Neuronal stem cell (in vitro differentiated cells): ENCODE measurements at regions not wholly inside any gene's neighbourhood (a gene's known extent, or its start where the extent isn't known, plus 50 kb on each side); places are given as distances from the start of the nearest gene placed in this dataset.

Source experiments
- DNase-seq: peaks from one replicate; pipeline ENCODE4 v3.0.0-alpha.2; 2013; ENCODE audit warnings: low spot score
- H2AFZ ChIP-seq: one replicate; pipeline ENCODE4 v1.6.1; 2013; ENCODE audit warnings: mild to moderate bottlenecking, low read length, inconsistent platforms
- H2AK5ac ChIP-seq: 2 replicates; pipeline ENCODE4 v1.6.1; 2013; ENCODE audit warnings: low read depth, mild to moderate bottlenecking, inconsistent platforms, low read length, moderate library complexity, mixed read lengths
- H2BK120ac ChIP-seq: 2 replicates; pipeline ENCODE4 v1.6.1; 2013; ENCODE audit warnings: low read depth, mild to moderate bottlenecking, inconsistent platforms, low read length, moderate library complexity, mixed read lengths
- H2BK12ac ChIP-seq: one replicate; pipeline ENCODE4 v1.6.1; 2013; ENCODE audit warnings: low read length, inconsistent platforms
- H2BK15ac ChIP-seq: 2 replicates; pipeline ENCODE4 v1.6.1; 2013; ENCODE audit warnings: mild to moderate bottlenecking, low read length, inconsistent platforms, mixed read lengths
- H2BK5ac ChIP-seq: one replicate; pipeline ENCODE4 v1.6.1; 2013; ENCODE audit warnings: inconsistent platforms, mild to moderate bottlenecking, low read length, moderate library complexity
- H3K14ac ChIP-seq: one replicate; pipeline ENCODE4 v1.6.1; 2013; ENCODE audit warnings: low read length, inconsistent platforms
- H3K18ac ChIP-seq: 2 replicates; pipeline ENCODE4 v1.6.1; 2013; ENCODE audit warnings: low read length, inconsistent platforms
- H3K23ac ChIP-seq: 2 replicates; pipeline ENCODE4 v1.6.1; 2013; ENCODE audit warnings: low read depth, mild to moderate bottlenecking, mixed read lengths, low read length, inconsistent platforms; ENCODE audit not compliant: poor library complexity
- H3K27ac ChIP-seq: replicated peaks from 3 replicates; pipeline ENCODE4 v1.5.1; 2013; ENCODE audit warnings: low read length, inconsistent platforms
- H3K27me3 ChIP-seq, 3 experiments: 2 replicates each; pipeline ENCODE4 v1.6.1; 2013; ENCODE audit warnings: low read length in 3 of 3, mild to moderate bottlenecking in 2 of 3, inconsistent platforms in 1 of 3, low read depth in 1 of 3, mixed read lengths in 1 of 3, moderate library complexity in 1 of 3; ENCODE audit not compliant: control insufficient read depth in 3 of 3, insufficient read depth in 3 of 3
- H3K36me3 ChIP-seq, 2 donors: replicated peaks in 1 of 2; 2 replicates each; pipeline ENCODE4 v1.6.1; 2013; ENCODE audit warnings: low read length in 2 of 2; ENCODE audit not compliant: control insufficient read depth in 2 of 2, insufficient read depth in 2 of 2
- H3K4ac ChIP-seq: 2 replicates; pipeline ENCODE4 v1.6.1; 2013; ENCODE audit warnings: inconsistent platforms, mild to moderate bottlenecking, low read length, moderate library complexity
- H3K4me1 ChIP-seq, 2 donors: 1 replicate in 1 of 2; 2 replicates in 1 of 2; pipeline ENCODE4 v1.6.1; 2013; ENCODE audit warnings: low read length in 2 of 2, low read depth in 1 of 2; ENCODE audit not compliant: control insufficient read depth in 2 of 2, insufficient read depth in 1 of 2
- H3K4me2 ChIP-seq: one replicate; pipeline ENCODE4 v1.6.1; 2013; ENCODE audit warnings: mild to moderate bottlenecking, low read length, inconsistent platforms; ENCODE audit not compliant: insufficient read depth, poor library complexity, severe bottlenecking
- H3K4me3 ChIP-seq, 2 donors: 2 replicates each; pipeline ENCODE4 v1.5.1; 2013; ENCODE audit warnings: low read length in 2 of 2, mild to moderate bottlenecking in 2 of 2, inconsistent platforms in 1 of 2, moderate library complexity in 1 of 2
- H3K79me1 ChIP-seq: one replicate; pipeline ENCODE4 v1.6.1; 2013; ENCODE audit warnings: low read depth, mild to moderate bottlenecking, inconsistent platforms, low read length, moderate library complexity
- H3K9ac ChIP-seq: one replicate; pipeline ENCODE4 v1.6.1; 2013; ENCODE audit warnings: mild to moderate bottlenecking, low read depth, low read length, inconsistent platforms; ENCODE audit not compliant: poor library complexity
- H3K9me3 ChIP-seq, 2 donors: replicated peaks in 1 of 2; 2 replicates each; pipeline versions ENCODE3 to v1.6.1; 2013; ENCODE audit warnings: low read length in 2 of 2, mild to moderate bottlenecking in 2 of 2, inconsistent platforms in 1 of 2, low read depth in 1 of 2, mixed read lengths in 1 of 2, moderate library complexity in 1 of 2; ENCODE audit not compliant: control insufficient read depth in 2 of 2, insufficient read depth in 1 of 2
- H4K8ac ChIP-seq: one replicate; pipeline ENCODE4 v1.6.1; 2013; ENCODE audit warnings: low read depth, mild to moderate bottlenecking, inconsistent platforms, low read length, moderate library complexity
- H4K91ac ChIP-seq: one replicate; pipeline ENCODE4 v1.6.1; 2013; ENCODE audit warnings: low read length, low read depth, mild to moderate bottlenecking, inconsistent platforms; ENCODE audit not compliant: poor library complexity
- WGBS, 2 donors: extraction: QIAGEN DNeasy Blood & Tissue Kit; methylation state at CpG; one replicate each; pipeline ENCODE4 v1.1.7; 2013; ENCODE audit warnings: missing lambda C conversion rate in 2 of 2, mixed read lengths in 1 of 2; ENCODE audit not compliant: insufficient read length in 2 of 2, insufficient replicate concordance in 1 of 2; ENCODE audit errors: extremely low coverage in 2 of 2; 5-methylcytosine and 5-hydroxymethylcytosine counted together

- Histone ChIP-seq H2BK120ac (no peak overlapping the region), H3K79me1 (no peaks in the 10 kb centered on the region), H3K4ac (no peak overlapping the region), H3K36me3 (no peaks in the 10 kb centered on the region), H4K8ac (no peak overlapping the region), H2BK5ac (no peak overlapping the region), H3K23ac (no peak overlapping the region), H3K4me2 (no peak overlapping the region), H3K27me3 (peaks cover 0 to 21% (median 0%) of the 10 kb centered on the region in 3 experiments), H3K9ac (no peak overlapping the region), H2AFZ (no peak overlapping the region), H3K27ac (no peak overlapping the region), H4K91ac (no peak overlapping the region), H3K4me3 (no peak overlapping the region), H3K9me3 (no peaks in the 10 kb centered on the region), H2AK5ac (no peak overlapping the region), H2BK12ac (no peak overlapping the region), H3K4me1 (peaks cover 0 to 6% of the 10 kb centered on the region in 2 donors), H2BK15ac (no peak overlapping the region), H3K18ac (no peak overlapping the region), H3K14ac (no peak overlapping the region)
- WGBS, 2 donors, result no CpG with 5 or more reads among the region's 7 CpGs
- DNase-seq, result no peak
Observed at GRCh38 chr1:4149281-4149680, 249.2 kb upstream of the C1orf174 start.

- no peak overlapping the region for H2BK120ac ChIP-seq
- peak overlapping the region; percentile 31 for H3K18ac ChIP-seq
- no peak overlapping the region for H2BK5ac ChIP-seq
- H2BK15ac ChIP-seq, result no peak overlapping the region
- H2AK5ac ChIP-seq, result no peak overlapping the region
- no peaks in the 10 kb centered on the region for H3K9me3 ChIP-seq
- no peak overlapping the region for H4K8ac ChIP-seq
- no peak overlapping the region for H3K4me2 ChIP-seq
- no peak overlapping the region for H2BK12ac ChIP-seq
- no peak overlapping the region for H3K23ac ChIP-seq
- H3K27me3 ChIP-seq, result peaks cover 0 to 21% (median 0%) of the 10 kb centered on the region in 3 experiments
- H4K91ac ChIP-seq, result no peak overlapping the region
- no peaks in the 10 kb centered on the region for H3K79me1 ChIP-seq
- H3K4me3 ChIP-seq, result no peak overlapping the region
- no peaks in the 10 kb centered on the region for H3K36me3 ChIP-seq
- no CpG with 5 or more reads among the region's 10 CpGs for WGBS, 2 donors
- DNase-seq, result no peak
- no peak overlapping the region for H3K9ac ChIP-seq
- H3K14ac ChIP-seq, result no peak overlapping the region
- H2AFZ ChIP-seq, result no peak overlapping the region
- peaks cover 0 to 6% of the 10 kb centered on the region in 2 donors for H3K4me1 ChIP-seq
- no peak overlapping the region for H3K4ac ChIP-seq
- no peak overlapping the region for H3K27ac ChIP-seq
Observed at GRCh38 chr1:4149831-4150230, 249.8 kb upstream of the C1orf174 start.

GRCh38 chr1:4150262-4150661, 250.2 kb upstream of the C1orf174 start:
- Histone ChIP-seq H3K18ac (peak overlapping the region; percentile 68), H2AFZ (no peak overlapping the region), H2BK5ac (no peak overlapping the region), H3K36me3 (no peaks in the 10 kb centered on the region), H3K27ac (no peak overlapping the region), H3K4me3 (no peak overlapping the region), H4K91ac (no peak overlapping the region), H3K23ac (no peak overlapping the region), H3K9ac (peak overlapping the region; percentile 46), H2BK120ac (no peak overlapping the region), H3K79me1 (no peaks in the 10 kb centered on the region), H3K4me2 (no peak overlapping the region), H3K9me3 (no peaks in the 10 kb centered on the region), H3K27me3 (peaks cover 0 to 21% (median 0%) of the 10 kb centered on the region in 3 experiments), H2BK15ac (no peak overlapping the region), H4K8ac (no peak overlapping the region), H2AK5ac (no peak overlapping the region), H3K4ac (no peak overlapping the region), H3K14ac (no peak overlapping the region), H3K4me1 (peaks cover 0 to 6% of the 10 kb centered on the region in 2 donors), H2BK12ac (no peak overlapping the region)
- no CpG with 5 or more reads among the region's 7 CpGs for WGBS, 2 donors
- DNase-seq, result peak; percentile 15

GRCh38 chr1:4152266-4152665, 252.2 kb upstream of the C1orf174 start:
- no peak overlapping the region for H3K4ac ChIP-seq
- no peak overlapping the region for H2AK5ac ChIP-seq
- no peak overlapping the region for H3K14ac ChIP-seq
- H3K18ac ChIP-seq, result no peak overlapping the region
- no CpG with 5 or more reads among the region's 11 CpGs for WGBS, 2 donors
- H4K8ac ChIP-seq, result no peak overlapping the region
- H3K27ac ChIP-seq, result no peak overlapping the region
- no peak for DNase-seq
- no peak overlapping the region for H2BK120ac ChIP-seq
- no peak overlapping the region for H4K91ac ChIP-seq
- H3K36me3 ChIP-seq, result no peaks in the 10 kb centered on the region
- no peaks in the 10 kb centered on the region for H3K79me1 ChIP-seq
- H3K4me1 ChIP-seq, result peaks cover 0 to 6% of the 10 kb centered on the region in 2 donors
- H2AFZ ChIP-seq, result no peak overlapping the region
- H3K9ac ChIP-seq, result no peak overlapping the region
- no peak overlapping the region for H3K23ac ChIP-seq
- H2BK15ac ChIP-seq, result no peak overlapping the region
- H2BK12ac ChIP-seq, result no peak overlapping the region
- H3K4me2 ChIP-seq, result no peak overlapping the region
- no peak overlapping the region for H3K4me3 ChIP-seq
- peaks cover 0 to 21% (median 0%) of the 10 kb centered on the region in 3 experiments for H3K27me3 ChIP-seq
- no peak overlapping the region for H2BK5ac ChIP-seq
- no peaks in the 10 kb centered on the region for H3K9me3 ChIP-seq
